ENCODE measurements at regions not wholly inside any gene's neighbourhood (a gene's known extent, or its start where the extent isn't known, plus 50 kb on each side); places are given as distances from the start of the nearest gene placed in this dataset.

DNA sequence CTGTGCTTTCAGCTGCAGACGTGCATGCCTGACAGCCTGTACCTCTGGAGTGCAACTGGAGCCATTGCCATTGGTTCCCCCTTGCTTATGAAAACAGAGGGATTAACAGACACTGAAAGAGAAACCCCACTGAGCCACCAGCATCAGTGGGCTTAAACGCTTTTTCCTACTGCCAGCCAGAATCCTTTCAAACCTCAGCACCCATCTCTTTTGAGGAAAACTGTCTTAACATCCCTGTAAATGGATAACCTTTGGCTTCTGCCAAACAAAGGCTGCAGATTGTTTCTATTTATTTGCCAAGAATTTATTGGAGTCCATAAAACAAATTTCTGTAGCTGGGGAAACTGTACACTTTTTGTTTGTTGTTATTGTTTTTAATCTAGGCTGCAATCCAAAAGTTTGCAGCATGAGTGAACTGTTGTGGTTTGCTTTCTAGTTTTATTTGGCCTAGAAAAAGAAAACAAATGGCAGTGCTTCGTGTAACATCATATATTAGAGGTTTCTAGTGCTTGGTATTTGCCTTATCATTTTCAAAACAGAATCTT lies 369.2 kb upstream of the IL12A start (continued):
- TF ChIP-seq, protein P1, sequence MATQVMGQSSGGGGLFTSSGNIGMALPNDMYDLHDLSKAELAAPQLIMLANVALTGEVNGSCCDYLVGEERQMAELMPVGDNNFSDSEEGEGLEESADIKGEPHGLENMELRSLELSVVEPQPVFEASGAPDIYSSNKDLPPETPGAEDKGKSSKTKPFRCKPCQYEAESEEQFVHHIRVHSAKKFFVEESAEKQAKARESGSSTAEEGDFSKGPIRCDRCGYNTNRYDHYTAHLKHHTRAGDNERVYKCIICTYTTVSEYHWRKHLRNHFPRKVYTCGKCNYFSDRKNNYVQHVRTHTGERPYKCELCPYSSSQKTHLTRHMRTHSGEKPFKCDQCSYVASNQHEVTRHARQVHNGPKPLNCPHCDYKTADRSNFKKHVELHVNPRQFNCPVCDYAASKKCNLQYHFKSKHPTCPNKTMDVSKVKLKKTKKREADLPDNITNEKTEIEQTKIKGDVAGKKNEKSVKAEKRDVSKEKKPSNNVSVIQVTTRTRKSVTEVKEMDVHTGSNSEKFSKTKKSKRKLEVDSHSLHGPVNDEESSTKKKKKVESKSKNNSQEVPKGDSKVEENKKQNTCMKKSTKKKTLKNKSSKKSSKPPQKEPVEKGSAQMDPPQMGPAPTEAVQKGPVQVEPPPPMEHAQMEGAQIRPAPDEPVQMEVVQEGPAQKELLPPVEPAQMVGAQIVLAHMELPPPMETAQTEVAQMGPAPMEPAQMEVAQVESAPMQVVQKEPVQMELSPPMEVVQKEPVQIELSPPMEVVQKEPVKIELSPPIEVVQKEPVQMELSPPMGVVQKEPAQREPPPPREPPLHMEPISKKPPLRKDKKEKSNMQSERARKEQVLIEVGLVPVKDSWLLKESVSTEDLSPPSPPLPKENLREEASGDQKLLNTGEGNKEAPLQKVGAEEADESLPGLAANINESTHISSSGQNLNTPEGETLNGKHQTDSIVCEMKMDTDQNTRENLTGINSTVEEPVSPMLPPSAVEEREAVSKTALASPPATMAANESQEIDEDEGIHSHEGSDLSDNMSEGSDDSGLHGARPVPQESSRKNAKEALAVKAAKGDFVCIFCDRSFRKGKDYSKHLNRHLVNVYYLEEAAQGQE (tag by site-specific recombination; IDR thresholded peaks at IDR 0.05): no peak
- TF ChIP-seq, protein P2, sequence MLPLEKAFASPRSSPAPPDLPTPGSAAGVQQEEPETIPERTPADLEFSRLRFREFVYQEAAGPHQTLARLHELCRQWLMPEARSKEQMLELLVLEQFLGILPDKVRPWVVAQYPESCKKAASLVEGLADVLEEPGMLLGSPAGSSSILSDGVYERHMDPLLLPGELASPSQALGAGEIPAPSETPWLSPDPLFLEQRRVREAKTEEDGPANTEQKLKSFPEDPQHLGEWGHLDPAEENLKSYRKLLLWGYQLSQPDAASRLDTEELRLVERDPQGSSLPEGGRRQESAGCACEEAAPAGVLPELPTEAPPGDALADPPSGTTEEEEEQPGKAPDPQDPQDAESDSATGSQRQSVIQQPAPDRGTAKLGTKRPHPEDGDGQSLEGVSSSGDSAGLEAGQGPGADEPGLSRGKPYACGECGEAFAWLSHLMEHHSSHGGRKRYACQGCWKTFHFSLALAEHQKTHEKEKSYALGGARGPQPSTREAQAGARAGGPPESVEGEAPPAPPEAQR (tag by site-specific recombination; IDR thresholded peaks at IDR 0.05): no peak
- no peak for TF ChIP-seq ZNF175 (tag by site-specific recombination; IDR thresholded peaks at IDR 0.05)
- TF ChIP-seq HOXA7 (CRISPR knock-in tag; IDR thresholded peaks at IDR 0.05; ENCODE audit: borderline replicate concordance): no peak
- TF ChIP-seq, protein P3, sequence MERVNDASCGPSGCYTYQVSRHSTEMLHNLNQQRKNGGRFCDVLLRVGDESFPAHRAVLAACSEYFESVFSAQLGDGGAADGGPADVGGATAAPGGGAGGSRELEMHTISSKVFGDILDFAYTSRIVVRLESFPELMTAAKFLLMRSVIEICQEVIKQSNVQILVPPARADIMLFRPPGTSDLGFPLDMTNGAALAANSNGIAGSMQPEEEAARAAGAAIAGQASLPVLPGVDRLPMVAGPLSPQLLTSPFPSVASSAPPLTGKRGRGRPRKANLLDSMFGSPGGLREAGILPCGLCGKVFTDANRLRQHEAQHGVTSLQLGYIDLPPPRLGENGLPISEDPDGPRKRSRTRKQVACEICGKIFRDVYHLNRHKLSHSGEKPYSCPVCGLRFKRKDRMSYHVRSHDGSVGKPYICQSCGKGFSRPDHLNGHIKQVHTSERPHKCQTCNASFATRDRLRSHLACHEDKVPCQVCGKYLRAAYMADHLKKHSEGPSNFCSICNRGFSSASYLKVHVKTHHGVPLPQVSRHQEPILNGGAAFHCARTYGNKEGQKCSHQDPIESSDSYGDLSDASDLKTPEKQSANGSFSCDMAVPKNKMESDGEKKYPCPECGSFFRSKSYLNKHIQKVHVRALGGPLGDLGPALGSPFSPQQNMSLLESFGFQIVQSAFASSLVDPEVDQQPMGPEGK (tag by site-specific recombination; IDR thresholded peaks at IDR 0.05): no peak
- TF ChIP-seq, protein P4, sequence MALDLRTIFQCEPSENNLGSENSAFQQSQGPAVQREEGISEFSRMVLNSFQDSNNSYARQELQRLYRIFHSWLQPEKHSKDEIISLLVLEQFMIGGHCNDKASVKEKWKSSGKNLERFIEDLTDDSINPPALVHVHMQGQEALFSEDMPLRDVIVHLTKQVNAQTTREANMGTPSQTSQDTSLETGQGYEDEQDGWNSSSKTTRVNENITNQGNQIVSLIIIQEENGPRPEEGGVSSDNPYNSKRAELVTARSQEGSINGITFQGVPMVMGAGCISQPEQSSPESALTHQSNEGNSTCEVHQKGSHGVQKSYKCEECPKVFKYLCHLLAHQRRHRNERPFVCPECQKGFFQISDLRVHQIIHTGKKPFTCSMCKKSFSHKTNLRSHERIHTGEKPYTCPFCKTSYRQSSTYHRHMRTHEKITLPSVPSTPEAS (tag by site-specific recombination; IDR thresholded peaks at IDR 0.05): no peak
- TF ChIP-seq, protein P5, sequence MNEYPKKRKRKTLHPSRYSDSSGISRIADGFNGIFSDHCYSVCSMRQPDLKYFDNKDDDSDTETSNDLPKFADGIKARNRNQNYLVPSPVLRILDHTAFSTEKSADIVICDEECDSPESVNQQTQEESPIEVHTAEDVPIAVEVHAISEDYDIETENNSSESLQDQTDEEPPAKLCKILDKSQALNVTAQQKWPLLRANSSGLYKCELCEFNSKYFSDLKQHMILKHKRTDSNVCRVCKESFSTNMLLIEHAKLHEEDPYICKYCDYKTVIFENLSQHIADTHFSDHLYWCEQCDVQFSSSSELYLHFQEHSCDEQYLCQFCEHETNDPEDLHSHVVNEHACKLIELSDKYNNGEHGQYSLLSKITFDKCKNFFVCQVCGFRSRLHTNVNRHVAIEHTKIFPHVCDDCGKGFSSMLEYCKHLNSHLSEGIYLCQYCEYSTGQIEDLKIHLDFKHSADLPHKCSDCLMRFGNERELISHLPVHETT (tag by site-specific recombination; IDR thresholded peaks at IDR 0.05): no peak
- TF ChIP-seq YY1 (tag by site-specific recombination; IDR thresholded peaks at IDR 0.05): no peak
- TF ChIP-seq ZNF214 (tag by site-specific recombination; IDR thresholded peaks at IDR 0.05; ENCODE audit: borderline replicate concordance): no peak
- TF ChIP-seq, protein P6, sequence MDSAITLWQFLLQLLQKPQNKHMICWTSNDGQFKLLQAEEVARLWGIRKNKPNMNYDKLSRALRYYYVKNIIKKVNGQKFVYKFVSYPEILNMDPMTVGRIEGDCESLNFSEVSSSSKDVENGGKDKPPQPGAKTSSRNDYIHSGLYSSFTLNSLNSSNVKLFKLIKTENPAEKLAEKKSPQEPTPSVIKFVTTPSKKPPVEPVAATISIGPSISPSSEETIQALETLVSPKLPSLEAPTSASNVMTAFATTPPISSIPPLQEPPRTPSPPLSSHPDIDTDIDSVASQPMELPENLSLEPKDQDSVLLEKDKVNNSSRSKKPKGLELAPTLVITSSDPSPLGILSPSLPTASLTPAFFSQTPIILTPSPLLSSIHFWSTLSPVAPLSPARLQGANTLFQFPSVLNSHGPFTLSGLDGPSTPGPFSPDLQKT (IDR thresholded peaks at IDR 0.05; ENCODE audit: borderline replicate concordance, low read depth, low read length): no peak
- TF ChIP-seq ZNF121 (tag by site-specific recombination; IDR thresholded peaks at IDR 0.05): no peak
- no peak for TF ChIP-seq ZNF248 (tag by site-specific recombination; IDR thresholded peaks at IDR 0.05)
- TF ChIP-seq ZNF629 (tag by site-specific recombination; IDR thresholded peaks at IDR 0.05): no peak
- TF ChIP-seq, protein P7, sequence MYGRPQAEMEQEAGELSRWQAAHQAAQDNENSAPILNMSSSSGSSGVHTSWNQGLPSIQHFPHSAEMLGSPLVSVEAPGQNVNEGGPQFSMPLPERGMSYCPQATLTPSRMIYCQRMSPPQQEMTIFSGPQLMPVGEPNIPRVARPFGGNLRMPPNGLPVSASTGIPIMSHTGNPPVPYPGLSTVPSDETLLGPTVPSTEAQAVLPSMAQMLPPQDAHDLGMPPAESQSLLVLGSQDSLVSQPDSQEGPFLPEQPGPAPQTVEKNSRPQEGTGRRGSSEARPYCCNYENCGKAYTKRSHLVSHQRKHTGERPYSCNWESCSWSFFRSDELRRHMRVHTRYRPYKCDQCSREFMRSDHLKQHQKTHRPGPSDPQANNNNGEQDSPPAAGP (tag by site-specific recombination; IDR thresholded peaks at IDR 0.05): no peak
- TF ChIP-seq ZNF324 (tag by site-specific recombination; IDR thresholded peaks at IDR 0.05): no peak
- TF ChIP-seq ZNF10 (tag by site-specific recombination; IDR thresholded peaks at IDR 0.05): no peak
- no peak for TF ChIP-seq ZNF660 (tag by site-specific recombination; IDR thresholded peaks at IDR 0.05)
- TF ChIP-seq KLF7 (tag by site-specific recombination; IDR thresholded peaks at IDR 0.05; ENCODE audit: borderline replicate concordance): peak; percentile 41; the same call in 1 of the 2 replicates
- TF ChIP-seq ZNF776 (tag by site-specific recombination; IDR thresholded peaks at IDR 0.05; ENCODE audit: borderline replicate concordance): no peak
- no peak for TF ChIP-seq ZBTB1 (tag by site-specific recombination; IDR thresholded peaks at IDR 0.05)
- TF ChIP-seq ZXDB (tag by site-specific recombination; IDR thresholded peaks at IDR 0.05): peak; percentile 79
- no peak for TF ChIP-seq ZNF140 (tag by site-specific recombination; IDR thresholded peaks at IDR 0.05)
- TF ChIP-seq BCL11B (tag by site-specific recombination; IDR thresholded peaks at IDR 0.05; ENCODE audit: low read depth): no peak
- peak; percentile 36; the same call in 1 of the 2 replicates for TF ChIP-seq ZNF24 (tag by site-specific recombination; IDR thresholded peaks at IDR 0.05)
- TF ChIP-seq ZBTB20 (tag by site-specific recombination; IDR thresholded peaks at IDR 0.05): no peak
- TF ChIP-seq GLIS1 (tag by site-specific recombination; IDR thresholded peaks at IDR 0.05): peak; percentile 62
- TF ChIP-seq ZNF555 (tag by site-specific recombination; conservative IDR thresholded peaks at IDR 0.05): no peak

Measured in HEK293 (cell line).